ENCODE measurements at regions not wholly inside any gene's neighbourhood (a gene's known extent, or its start where the extent isn't known, plus 50 kb on each side); places are given as distances from the start of the nearest gene placed in this dataset.

GRCh38 chr1:29753771-29754572, 517.6 kb downstream of the PTPRU start:
- no peak for DNase-seq (ENCODE audit: low read depth)
- no peak for TF ChIP-seq CTCF (IDR thresholded peaks at IDR 0.05; ENCODE audit: insufficient read depth, low read depth, low read length, missing control alignments)

DNA sequence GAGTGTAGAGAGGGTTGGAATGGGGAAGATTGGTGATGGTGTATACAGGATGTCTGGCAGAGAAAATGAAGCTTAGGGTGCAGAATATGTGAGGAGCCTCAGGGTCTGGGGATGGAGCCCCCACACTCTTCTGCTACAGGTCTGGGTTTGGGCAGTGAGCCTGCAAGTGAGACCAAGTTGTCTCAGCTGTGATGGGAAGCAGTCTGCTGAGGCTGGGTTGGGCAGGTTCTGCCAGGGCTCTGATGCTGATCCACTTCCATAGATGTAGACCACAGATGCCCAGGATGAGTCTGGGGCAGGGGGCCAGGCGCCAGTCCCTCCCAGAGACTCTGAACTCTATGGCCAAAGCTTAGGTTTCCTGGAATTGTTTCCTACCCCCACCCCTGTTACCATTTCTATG, 516.9 kb downstream of the PTPRU start:
- no peak overlapping the region for H3K4me3 ChIP-seq (ENCODE audit: low read length)
- no peak for TF ChIP-seq CTCF (IDR thresholded peaks at IDR 0.05; ENCODE audit: insufficient read depth, low read depth, low read length, missing control alignments)
- DNase-seq (ENCODE audit: low read depth) = no peak

More at GRCh38 chr1:29753771-29754572, 517.6 kb downstream of the PTPRU start:
- no peak overlapping the region for H3K4me3 ChIP-seq (ENCODE audit: low read length)

- DNase-seq (ENCODE audit: low read depth) = no peak
- no peak for TF ChIP-seq CTCF (IDR thresholded peaks at IDR 0.05; ENCODE audit: insufficient read depth, low read depth, low read length, missing control alignments)
- no peak overlapping the region for H3K4me3 ChIP-seq (ENCODE audit: low read length)
Measured at GRCh38 chr1:29752141-29752540, 515.8 kb downstream of the PTPRU start.

- no peak overlapping the region for H3K4me3 ChIP-seq (ENCODE audit: low read length)
- no peak for DNase-seq (ENCODE audit: low read depth)
- no peak for TF ChIP-seq CTCF (IDR thresholded peaks at IDR 0.05; ENCODE audit: insufficient read depth, low read depth, low read length, missing control alignments)
Measured at GRCh38 chr1:29749024-29749945, 513.0 kb downstream of the PTPRU start.

DNA sequence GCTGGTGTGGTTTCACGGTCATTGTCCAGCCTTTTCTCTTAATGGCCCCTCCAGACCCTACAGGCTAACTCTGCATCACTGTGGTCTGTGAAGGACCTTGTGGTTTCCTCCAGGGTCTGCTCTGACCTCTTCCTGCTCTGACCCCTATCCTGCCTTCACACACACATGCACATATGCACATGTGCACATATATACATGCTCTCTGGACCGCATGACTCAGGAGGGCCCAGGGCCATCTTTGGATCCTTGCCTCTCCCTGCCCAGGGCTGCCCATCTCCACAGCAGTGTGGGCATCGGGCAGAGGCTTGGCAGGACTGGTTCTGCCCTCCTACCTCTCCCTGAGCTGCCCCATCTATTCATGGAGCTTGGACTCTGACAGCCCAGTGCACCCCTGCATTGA, 510.9 kb downstream of the PTPRU start:
- TF ChIP-seq CTCF (IDR thresholded peaks at IDR 0.05; ENCODE audit: insufficient read depth, low read depth, low read length, missing control alignments) = no peak
- DNase-seq (ENCODE audit: low read depth) = no peak
- H3K4me3 ChIP-seq (ENCODE audit: low read length) = no peak overlapping the region

DNA sequence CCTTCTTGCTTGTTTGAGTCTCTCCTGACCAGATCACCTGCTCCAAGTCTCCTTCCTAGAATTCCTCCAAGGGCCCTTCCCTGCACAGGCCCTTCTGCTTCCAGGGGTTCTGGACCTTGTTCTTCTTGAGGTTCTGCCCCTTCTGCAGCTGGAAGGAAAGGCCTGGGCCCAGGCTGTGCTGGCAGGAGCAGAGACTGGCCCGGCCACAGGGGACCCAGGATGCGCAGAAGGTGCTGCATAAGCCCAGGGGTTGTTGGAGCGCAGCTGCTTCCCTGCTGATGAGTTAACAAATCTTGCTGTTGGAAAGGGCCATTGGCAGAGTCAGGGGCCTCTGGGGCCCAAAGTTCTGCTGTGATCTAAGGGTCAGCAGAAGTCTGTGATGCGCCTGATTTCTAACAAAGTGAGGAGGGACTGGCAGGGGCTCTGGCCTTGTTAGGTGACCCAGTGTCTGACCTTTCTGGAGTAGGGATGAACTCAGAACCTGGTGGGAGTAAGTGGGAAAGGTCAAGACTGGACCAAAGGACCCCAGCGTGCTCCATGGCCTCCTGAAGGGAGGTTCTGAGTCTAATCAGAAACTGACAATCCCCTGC, 509.8 kb downstream of the PTPRU start:
- no peak for TF ChIP-seq CTCF (IDR thresholded peaks at IDR 0.05; ENCODE audit: insufficient read depth, low read depth, low read length, missing control alignments)
- H3K4me3 ChIP-seq (ENCODE audit: low read length) = no peak overlapping the region
- no peak for DNase-seq (ENCODE audit: low read depth)

Data from epithelial cell of esophagus (primary cell).